HUES48 (cell line): ENCODE measurements at regions not wholly inside any gene's neighbourhood (a gene's known extent, or its start where the extent isn't known, plus 50 kb on each side); places are given as distances from the start of the nearest gene placed in this dataset.
"Not testable (repeated sequence)": the region's sequence is repeated elsewhere in the genome, so short reads cannot be mapped to it uniquely, and the experiment has no call there.

Experiments used
- H3K27ac ChIP-seq: one replicate; pipeline ENCODE4 v1.7.0; 2013; ENCODE audit warnings: low read depth, low read length, inconsistent platforms
- H3K27me3 ChIP-seq: 2 replicates; pipeline ENCODE4 v1.6.1; 2013; ENCODE audit warnings: mild to moderate bottlenecking, low read length; ENCODE audit not compliant: control insufficient read depth, insufficient read depth
- H3K36me3 ChIP-seq: 2 replicates; pipeline ENCODE4 v1.6.1; 2013; ENCODE audit warnings: low read length; ENCODE audit not compliant: control insufficient read depth, insufficient read depth
- H3K4me1 ChIP-seq: 2 replicates; pipeline ENCODE4 v1.6.1; 2013; ENCODE audit warnings: mild to moderate bottlenecking, low read length; ENCODE audit not compliant: control insufficient read depth, insufficient read depth
- H3K4me3 ChIP-seq: 2 replicates; pipeline ENCODE4 v1.5.1; 2013; ENCODE audit warnings: mild to moderate bottlenecking, low read depth, low read length
- H3K9ac ChIP-seq: 2 replicates; pipeline ENCODE4 v1.6.1; 2013; ENCODE audit warnings: mild to moderate bottlenecking, low read depth, low read length, moderate library complexity
- H3K9me3 ChIP-seq: 2 replicates; pipeline ENCODE4 v1.6.1; 2013; ENCODE audit warnings: low read length; ENCODE audit not compliant: control insufficient read depth, insufficient read depth

GRCh38 chr15:81725590-81725989 is 320.2 kb downstream of the MEX3B start:
- Histone ChIP-seq H3K4me1 (no peaks in the 10 kb centered on the region), H3K9me3 (peaks cover 45% of the 10 kb centered on the region), H3K9ac (no peak overlapping the region), H3K27me3 (no peaks in the 10 kb centered on the region), H3K4me3 (no peak overlapping the region), H3K36me3 (no peaks in the 10 kb centered on the region), H3K27ac (no peak overlapping the region)

GRCh38 chr15:81724536-81724935 is 321.3 kb downstream of the MEX3B start:
- Histone ChIP-seq H3K4me3 (no peak overlapping the region), H3K4me1 (no peaks in the 10 kb centered on the region), H3K9ac (no peak overlapping the region), H3K36me3 (no peaks in the 10 kb centered on the region), H3K27ac (no peak overlapping the region), H3K9me3 (peaks cover 45% of the 10 kb centered on the region), H3K27me3 (no peaks in the 10 kb centered on the region)

- Histone ChIP-seq H3K4me1 (no peaks in the 10 kb centered on the region), H3K36me3 (no peaks in the 10 kb centered on the region), H3K9me3 (peaks cover 45% of the 10 kb centered on the region), H3K4me3 (no peak overlapping the region), H3K27me3 (no peaks in the 10 kb centered on the region), H3K27ac (no peak overlapping the region), H3K9ac (no peak overlapping the region)
These were observed 322.1 kb downstream of the MEX3B start for GRCh38 chr15:81723701-81724100.

- Histone ChIP-seq H3K36me3 (no peaks in the 10 kb centered on the region), H3K4me3 (no peak overlapping the region), H3K9ac (no peak overlapping the region), H3K27ac (no peak overlapping the region), H3K4me1 (no peaks in the 10 kb centered on the region), H3K9me3 (peaks cover 41% of the 10 kb centered on the region), H3K27me3 (no peaks in the 10 kb centered on the region)
These were observed 322.6 kb downstream of the MEX3B start for GRCh38 chr15:81723113-81723651.

GRCh38 chr15:81716468-81716867 is 329.4 kb downstream of the MEX3B start:
- not testable (repeated sequence) for H3K9me3 ChIP-seq, H3K36me3 ChIP-seq, H3K4me3 ChIP-seq, H3K9ac ChIP-seq, H3K27me3 ChIP-seq, H3K4me1 ChIP-seq, H3K27ac ChIP-seq

GRCh38 chr15:81710328-81710727 is 335.5 kb downstream of the MEX3B start:
- Histone ChIP-seq H3K9me3 (no peaks in the 10 kb centered on the region), H3K27ac (no peak overlapping the region), H3K4me1 (no peaks in the 10 kb centered on the region; the same call in 1 of the 2 replicates), H3K9ac (no peak overlapping the region), H3K36me3 (no peaks in the 10 kb centered on the region), H3K4me3 (no peak overlapping the region), H3K27me3 (no peaks in the 10 kb centered on the region)

GRCh38 chr15:81706816-81707346 is 332.9 kb upstream of the TMC3 start:
- H3K36me3 ChIP-seq, H3K4me1 ChIP-seq, H3K27ac ChIP-seq, H3K9ac ChIP-seq, H3K27me3 ChIP-seq, H3K4me3 ChIP-seq, H3K9me3 ChIP-seq: not testable (repeated sequence)

GRCh38 chr15:81705727-81706126 is 331.7 kb upstream of the TMC3 start:
- H3K36me3 ChIP-seq, H3K4me3 ChIP-seq, H3K27ac ChIP-seq, H3K9ac ChIP-seq, H3K9me3 ChIP-seq, H3K27me3 ChIP-seq, H3K4me1 ChIP-seq: not testable (repeated sequence)

GRCh38 chr15:81686021-81686420 is 312.0 kb upstream of the TMC3 start:
- no peaks in the 10 kb centered on the region for H3K36me3 ChIP-seq
- no peak overlapping the region for H3K27ac ChIP-seq
- no peak overlapping the region for H3K9ac ChIP-seq
- H3K9me3 ChIP-seq: peaks cover 5% of the 10 kb centered on the region
- H3K27me3 ChIP-seq: no peaks in the 10 kb centered on the region
- H3K4me3 ChIP-seq: no peak overlapping the region
- H3K4me1 ChIP-seq: no peaks in the 10 kb centered on the region

GRCh38 chr15:81685237-81685636 is 311.2 kb upstream of the TMC3 start:
- Histone ChIP-seq H3K9ac (no peak overlapping the region), H3K4me3 (no peak overlapping the region), H3K4me1 (no peaks in the 10 kb centered on the region), H3K27ac (no peak overlapping the region), H3K9me3 (peaks cover 11% of the 10 kb centered on the region), H3K36me3 (no peaks in the 10 kb centered on the region), H3K27me3 (no peaks in the 10 kb centered on the region)

GRCh38 chr15:81680829-81681228 is 306.8 kb upstream of the TMC3 start:
- Histone ChIP-seq H3K9ac (no peak overlapping the region), H3K4me3 (no peak overlapping the region), H3K27me3 (no peaks in the 10 kb centered on the region), H3K9me3 (peaks cover 22% of the 10 kb centered on the region), H3K4me1 (no peaks in the 10 kb centered on the region), H3K27ac (no peak overlapping the region), H3K36me3 (no peaks in the 10 kb centered on the region)

GRCh38 chr15:81666839-81667238 is 292.8 kb upstream of the TMC3 start:
- no peaks in the 10 kb centered on the region for H3K27me3 ChIP-seq
- no peak overlapping the region for H3K4me3 ChIP-seq
- H3K27ac ChIP-seq: no peak overlapping the region
- no peak overlapping the region for H3K9ac ChIP-seq
- no peaks in the 10 kb centered on the region for H3K4me1 ChIP-seq
- H3K36me3 ChIP-seq: no peaks in the 10 kb centered on the region
- no peaks in the 10 kb centered on the region for H3K9me3 ChIP-seq
